Ovary (tissue), 3 donors: ENCODE measurements at regions not wholly inside any gene's neighbourhood (a gene's known extent, or its start where the extent isn't known, plus 50 kb on each side); places are given as distances from the start of the nearest gene placed in this dataset.

ENCODE experiments used
- CTCF ChIP-seq, 3 donors: fragments of 450-650 bp in 2 of 3; fragments of 200-600 bp in 1 of 3; IDR thresholded peaks; one replicate each; pipeline versions ENCODE4 v1.5.1 to v1.8.0; 2016 to 2022; ENCODE audit warnings: antibody characterized with exemption in 3 of 3, mild to moderate bottlenecking in 1 of 3
- POLR2A ChIP-seq: fragments of 450-650 bp; IDR thresholded peaks from one replicate; pipeline ENCODE4 v1.6.1; 2017; ENCODE audit warnings: antibody characterized with exemption, mild to moderate bottlenecking, moderate library complexity
- donor health status: DM: no; HTN: no; CAD: no.

GRCh38 chrX:36844857-36845256, 163.3 kb upstream of the FAM47C start:
- TF ChIP-seq CTCF (IDR thresholded peaks at IDR 0.05) (no peak), POLR2A (no peak)
